Stimulated activated CD8-positive, alpha-beta memory T cell treated with anti-CD3 and anti-CD28 coated beads, Interleukin-15, amount 100 ng/mL, for 1 hour (primary cell): ENCODE measurements at regions not wholly inside any gene's neighbourhood (a gene's known extent, or its start where the extent isn't known, plus 50 kb on each side); places are given as distances from the start of the nearest gene placed in this dataset.
"Not testable (repeated sequence)": the region's sequence is repeated elsewhere in the genome, so short reads cannot be mapped to it uniquely, and the experiment has no call there.

Experiments
- DNase-seq: peaks from one replicate; pipeline ENCODE4 v3.0.0-alpha.2; 2020; ENCODE audit warnings: low read depth

DNA sequence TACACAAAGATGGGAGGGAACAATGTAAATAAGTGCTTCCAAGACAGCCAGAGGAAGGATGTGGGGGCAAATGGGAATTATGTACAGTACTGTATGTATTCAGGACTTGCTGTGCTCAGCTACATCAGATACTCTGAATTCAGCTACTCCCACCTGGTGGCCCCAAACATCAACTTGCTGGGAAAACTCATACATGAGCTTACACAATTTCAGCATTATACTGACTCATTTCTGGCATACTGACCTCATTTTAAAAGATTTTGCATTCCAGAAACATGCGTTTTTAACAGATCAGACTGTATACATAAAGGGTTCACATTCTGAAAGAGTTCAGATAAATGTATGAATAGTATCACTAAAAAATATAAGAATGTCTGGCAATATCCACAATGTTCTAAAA, 59.7 kb downstream of the GPX5 start:
- no peak for DNase-seq

- DNase-seq = no peak
Observed at GRCh38 chr6:28586324-28586723, 60.6 kb downstream of the GPX5 start.

GRCh38 chr6:28586962-28587745, 61.5 kb downstream of the GPX5 start:
- DNase-seq = peak; percentile 19

- DNase-seq = no peak
Observed at GRCh38 chr6:28587746-28588075, 62.0 kb downstream of the GPX5 start.

- DNase-seq = no peak
Observed at GRCh38 chr6:28588666-28589065, 63.0 kb downstream of the GPX5 start.

DNA sequence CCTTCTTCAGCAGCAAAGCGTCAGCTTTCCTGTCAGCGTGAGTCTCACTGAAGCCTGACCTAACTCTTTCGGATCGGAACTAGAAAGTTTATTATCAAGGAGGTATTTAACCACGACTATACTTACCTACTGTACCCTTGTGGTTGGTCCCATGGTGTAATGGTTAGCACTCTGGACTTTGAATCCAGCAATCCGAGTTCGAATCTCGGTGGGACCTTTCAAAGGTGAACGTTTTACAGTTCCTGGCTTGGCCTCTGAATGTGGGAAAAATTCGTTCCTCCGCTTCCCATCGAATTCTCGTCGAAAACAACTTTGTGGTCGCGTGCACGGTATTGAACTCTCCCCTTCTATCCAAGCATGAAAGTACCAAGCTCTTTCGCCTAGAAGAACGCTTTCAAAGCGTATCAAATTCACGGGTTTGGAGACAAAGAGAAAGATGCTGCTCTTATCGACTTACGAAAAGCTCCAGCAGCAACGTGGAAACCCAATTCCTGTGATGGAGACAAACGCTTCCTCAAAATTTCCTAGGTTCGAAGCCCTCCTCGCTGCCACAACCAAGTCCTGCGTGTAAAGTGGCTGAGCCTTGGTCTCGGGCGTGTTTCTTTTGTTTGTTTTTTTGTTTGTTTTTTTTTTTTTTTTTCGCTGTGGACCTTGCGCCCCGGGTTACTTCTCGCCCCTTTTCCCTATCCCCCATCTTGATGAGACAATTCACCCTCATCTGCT, 63.7 kb downstream of the GPX5 start:
- DNase-seq = no peak

- DNase-seq = no peak
Observed at GRCh38 chr6:28589957-28590349, 64.3 kb downstream of the GPX5 start.

DNA sequence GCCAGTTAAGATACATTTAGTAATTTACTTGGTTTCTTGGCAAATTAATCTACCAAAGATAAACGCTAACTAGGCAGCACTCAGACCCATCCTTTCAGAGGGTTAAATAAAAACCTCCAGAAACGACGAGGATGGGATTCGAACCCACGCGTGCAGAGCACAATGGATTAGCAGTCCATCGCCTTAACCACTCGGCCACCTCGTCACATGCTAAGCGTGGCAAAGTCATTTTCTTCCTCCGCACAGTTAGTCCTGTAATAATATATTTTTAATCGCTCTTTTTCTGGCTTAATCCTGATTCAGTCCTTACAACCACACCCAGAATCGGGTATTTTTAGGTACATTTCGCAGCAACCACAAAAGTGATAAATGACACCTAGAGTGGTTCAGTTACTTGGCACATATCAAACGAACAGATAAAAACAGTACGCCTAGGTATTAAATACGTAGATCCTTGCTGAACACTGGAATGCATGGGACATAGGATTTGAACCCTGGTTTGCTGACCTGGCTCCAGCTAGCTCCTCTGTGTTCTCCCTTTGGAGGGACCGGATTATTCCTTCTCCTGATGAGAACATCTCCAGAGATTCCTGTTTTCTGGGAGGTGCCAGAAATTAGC, 71.6 kb downstream of the GPX5 start:
- DNase-seq = no peak

- DNase-seq = no peak
Observed at GRCh38 chr6:28597924-28598722, 72.4 kb downstream of the GPX5 start.

- no peak for DNase-seq
Observed at GRCh38 chr6:28598757-28599686, 73.3 kb downstream of the GPX5 start.

DNA sequence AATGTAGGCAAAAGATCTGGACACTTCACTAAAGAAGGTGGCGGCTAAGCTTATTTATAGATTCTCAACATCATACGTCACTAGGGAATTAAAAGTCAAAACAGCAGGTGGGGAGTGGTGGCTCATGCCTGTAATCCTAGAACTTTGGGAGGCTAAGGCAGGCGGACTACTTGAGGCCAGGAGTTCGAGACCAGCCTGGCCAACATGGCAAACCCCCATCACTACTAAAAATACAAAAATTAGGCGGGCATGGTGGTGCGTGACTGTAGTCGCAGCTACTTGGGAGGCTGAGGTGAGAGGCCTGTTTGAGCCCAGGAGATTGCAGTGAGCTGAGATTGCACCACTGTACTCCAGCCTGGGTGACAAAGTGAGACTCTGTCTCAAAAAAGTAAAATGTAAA, 74.6 kb downstream of the GPX5 start:
- DNase-seq = no peak

GRCh38 chr6:28603891-28604290, 78.2 kb downstream of the GPX5 start:
- no peak for DNase-seq

- DNase-seq = no peak
Observed at GRCh38 chr6:28606424-28607391, 81.0 kb downstream of the GPX5 start.

- DNase-seq = no peak
Observed at GRCh38 chr6:28607990-28608389, 82.3 kb downstream of the GPX5 start.

- DNase-seq = no peak
Observed at GRCh38 chr6:28609672-28610071, 84.0 kb downstream of the GPX5 start.

- DNase-seq = no peak
Observed at GRCh38 chr6:28615616-28615954, 89.9 kb downstream of the GPX5 start.

GRCh38 chr6:28615955-28616747, 90.5 kb downstream of the GPX5 start:
- DNase-seq = no peak

GRCh38 chr6:28618898-28619555, 93.3 kb downstream of the GPX5 start:
- no peak for DNase-seq

DNA sequence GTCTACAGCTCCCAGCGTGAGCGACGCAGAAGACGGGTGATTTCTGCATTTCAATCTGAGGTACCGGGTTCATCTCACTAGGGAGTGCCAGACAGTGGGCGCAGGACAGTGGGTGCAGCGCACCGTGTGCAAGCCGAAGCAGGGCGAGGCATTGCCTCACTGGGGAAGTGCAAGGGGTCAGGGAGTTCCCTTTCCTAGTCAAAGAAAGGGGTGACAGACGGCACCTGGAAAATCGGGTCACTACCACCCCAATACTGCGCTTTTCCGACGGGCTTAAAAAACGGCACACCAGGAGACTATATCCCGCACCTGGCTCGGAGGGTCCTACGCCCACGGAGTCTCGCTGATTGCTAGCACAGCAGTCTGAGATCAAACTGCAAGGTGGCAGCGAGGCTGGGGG, 95.6 kb downstream of the GPX5 start:
- DNase-seq = not testable (repeated sequence)
